NT2/D1 (cell line): ENCODE measurements at regions not wholly inside any gene's neighbourhood (a gene's known extent, or its start where the extent isn't known, plus 50 kb on each side); places are given as distances from the start of the nearest gene placed in this dataset.

Experiments used
- DNase-seq: peaks from one replicate; pipeline ENCODE4 v3.0.0-alpha.2; 2011; ENCODE audit warnings: low read depth, low spot score
- H3K27me3 ChIP-seq: 2 replicates; pipeline ENCODE4 v1.6.0; 2011; ENCODE audit warnings: mild to moderate bottlenecking; ENCODE audit not compliant: insufficient read length, insufficient read depth
- H3K36me3 ChIP-seq: 2 replicates; pipeline ENCODE4 v1.6.1; 2011; ENCODE audit warnings: mild to moderate bottlenecking, low read length, mixed read lengths; ENCODE audit not compliant: insufficient read depth, insufficient read length
- H3K4me1 ChIP-seq: 2 replicates; pipeline ENCODE4 v1.5.1; 2011; ENCODE audit not compliant: insufficient read depth, insufficient read length
- H3K4me3 ChIP-seq: 2 replicates; pipeline ENCODE4 v1.5.1; 2011; ENCODE audit warnings: low read depth; ENCODE audit not compliant: insufficient read length
- H3K9ac ChIP-seq: 2 replicates; pipeline ENCODE4 v1.6.0; 2011; ENCODE audit warnings: low read depth; ENCODE audit not compliant: insufficient read length
- H3K9me3 ChIP-seq: 2 replicates; pipeline ENCODE4 v1.5.1; 2011; ENCODE audit warnings: mild to moderate bottlenecking, low read length; ENCODE audit not compliant: insufficient read depth
- SUZ12 ChIP-seq: IDR thresholded peaks from 2 replicates; pipeline ENCODE4 v1.6.1; 2011; ENCODE audit not compliant: insufficient read length, insufficient read depth; ENCODE audit errors: extremely low read depth
- YY1 ChIP-seq: IDR thresholded peaks from 2 replicates; pipeline ENCODE4 v1.6.1; 2011; ENCODE audit not compliant: insufficient read length, insufficient read depth
- ZNF274 ChIP-seq: IDR thresholded peaks from 2 replicates; pipeline ENCODE4 v1.6.1; 2011; ENCODE audit warnings: mild to moderate bottlenecking, low read depth, low read length

GRCh38 chr3:159229116-159229680 is 427.3 kb downstream of the MFSD1 start:
- Histone ChIP-seq H3K9ac (no peak overlapping the region), H3K36me3 (no peaks in the 10 kb centered on the region), H3K4me1 (no peaks in the 10 kb centered on the region), H3K9me3 (no peaks in the 10 kb centered on the region), H3K27me3 (no peaks in the 10 kb centered on the region), H3K4me3 (no peak overlapping the region)
- no peak for TF ChIP-seq YY1
- no peak for TF ChIP-seq SUZ12
- TF ChIP-seq ZNF274 = no peak
- DNase-seq = no peak

- DNase-seq = no peak
- H3K27me3 ChIP-seq = no peaks in the 10 kb centered on the region
- H3K36me3 ChIP-seq = no peaks in the 10 kb centered on the region
- no peak overlapping the region for H3K4me3 ChIP-seq
- no peaks in the 10 kb centered on the region for H3K4me1 ChIP-seq
- no peaks in the 10 kb centered on the region for H3K9me3 ChIP-seq
- TF ChIP-seq YY1 (no peak), SUZ12 (no peak), ZNF274 (no peak)
- H3K9ac ChIP-seq = no peak overlapping the region
Measured at GRCh38 chr3:159232966-159233365, 431.1 kb downstream of the MFSD1 start.

- no peaks in the 10 kb centered on the region for H3K4me1 ChIP-seq
- no peak for TF ChIP-seq ZNF274
- no peak for TF ChIP-seq SUZ12
- TF ChIP-seq YY1 = no peak
- DNase-seq = no peak
- no peak overlapping the region for H3K9ac ChIP-seq
- H3K36me3 ChIP-seq = no peaks in the 10 kb centered on the region
- no peaks in the 10 kb centered on the region for H3K9me3 ChIP-seq
- no peaks in the 10 kb centered on the region for H3K27me3 ChIP-seq
- H3K4me3 ChIP-seq = no peak overlapping the region
Measured at GRCh38 chr3:159233734-159234133, 431.9 kb downstream of the MFSD1 start.

- Histone ChIP-seq H3K36me3 (no peaks in the 10 kb centered on the region), H3K9me3 (no peaks in the 10 kb centered on the region), H3K4me1 (no peaks in the 10 kb centered on the region), H3K9ac (no peak overlapping the region), H3K27me3 (no peaks in the 10 kb centered on the region), H3K4me3 (no peak overlapping the region)
- no peak for DNase-seq
- TF ChIP-seq SUZ12 (no peak), YY1 (no peak), ZNF274 (no peak)
Measured at GRCh38 chr3:159234306-159234705, 432.5 kb downstream of the MFSD1 start.

- H3K9me3 ChIP-seq = no peaks in the 10 kb centered on the region
- TF ChIP-seq SUZ12 (no peak), YY1 (no peak), ZNF274 (no peak)
- no peak for DNase-seq
- no peaks in the 10 kb centered on the region for H3K4me1 ChIP-seq
- no peak overlapping the region for H3K4me3 ChIP-seq
- no peak overlapping the region for H3K9ac ChIP-seq
- H3K36me3 ChIP-seq = no peaks in the 10 kb centered on the region
- H3K27me3 ChIP-seq = no peaks in the 10 kb centered on the region
Measured at GRCh38 chr3:159236321-159236720, 434.5 kb downstream of the MFSD1 start.

- Histone ChIP-seq H3K36me3 (no peaks in the 10 kb centered on the region), H3K4me3 (no peak overlapping the region), H3K27me3 (no peaks in the 10 kb centered on the region), H3K9ac (no peak overlapping the region), H3K4me1 (no peaks in the 10 kb centered on the region), H3K9me3 (no peaks in the 10 kb centered on the region)
- no peak for DNase-seq
- no peak for TF ChIP-seq SUZ12
- no peak for TF ChIP-seq ZNF274
- TF ChIP-seq YY1 = no peak
Measured at GRCh38 chr3:159237226-159237625, 435.4 kb downstream of the MFSD1 start.

GRCh38 chr3:159238646-159239045 is 436.8 kb downstream of the MFSD1 start:
- TF ChIP-seq SUZ12 (no peak), ZNF274 (no peak), YY1 (no peak)
- Histone ChIP-seq H3K9ac (no peak overlapping the region), H3K36me3 (no peaks in the 10 kb centered on the region), H3K9me3 (no peaks in the 10 kb centered on the region), H3K4me3 (no peak overlapping the region), H3K4me1 (no peaks in the 10 kb centered on the region), H3K27me3 (no peaks in the 10 kb centered on the region)
- no peak for DNase-seq
